Smooth muscle cell of the brain vasculature (primary cell): ENCODE measurements at regions not wholly inside any gene's neighbourhood (a gene's known extent, or its start where the extent isn't known, plus 50 kb on each side); places are given as distances from the start of the nearest gene placed in this dataset.

Experiments used
- DNase-seq: peaks from one replicate; pipeline ENCODE4 v3.0.0-alpha.2; 2012; ENCODE audit warnings: low read depth, low spot score

DNA sequence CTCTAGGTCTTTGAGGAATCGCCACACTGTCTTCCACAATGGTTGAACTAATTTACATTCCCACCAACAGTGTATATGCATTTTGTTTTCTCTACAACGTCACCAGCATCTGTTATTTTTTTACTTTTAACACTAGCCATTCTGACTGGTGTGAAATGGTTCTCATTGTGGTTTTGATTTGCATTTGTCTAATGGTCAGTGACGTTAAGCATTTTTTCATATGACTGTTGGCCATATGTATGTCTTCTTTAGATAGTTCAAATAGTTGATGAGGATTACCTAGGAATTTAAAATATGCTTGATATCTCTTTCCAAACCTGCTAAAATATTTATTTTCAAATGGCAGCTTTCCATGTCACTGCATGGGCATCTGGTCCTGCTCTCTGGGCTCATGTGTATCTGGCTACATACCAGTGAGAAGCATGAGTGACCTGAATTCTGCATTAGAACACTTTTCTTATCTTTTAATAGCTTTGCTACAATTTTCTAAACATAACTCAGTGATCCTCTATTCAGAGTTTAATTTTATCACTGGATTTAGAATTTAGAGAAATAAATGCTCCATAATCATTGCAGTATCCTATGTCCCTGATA lies 95.8 kb upstream of the ADAMTS16 start:
- no peak for DNase-seq

DNA sequence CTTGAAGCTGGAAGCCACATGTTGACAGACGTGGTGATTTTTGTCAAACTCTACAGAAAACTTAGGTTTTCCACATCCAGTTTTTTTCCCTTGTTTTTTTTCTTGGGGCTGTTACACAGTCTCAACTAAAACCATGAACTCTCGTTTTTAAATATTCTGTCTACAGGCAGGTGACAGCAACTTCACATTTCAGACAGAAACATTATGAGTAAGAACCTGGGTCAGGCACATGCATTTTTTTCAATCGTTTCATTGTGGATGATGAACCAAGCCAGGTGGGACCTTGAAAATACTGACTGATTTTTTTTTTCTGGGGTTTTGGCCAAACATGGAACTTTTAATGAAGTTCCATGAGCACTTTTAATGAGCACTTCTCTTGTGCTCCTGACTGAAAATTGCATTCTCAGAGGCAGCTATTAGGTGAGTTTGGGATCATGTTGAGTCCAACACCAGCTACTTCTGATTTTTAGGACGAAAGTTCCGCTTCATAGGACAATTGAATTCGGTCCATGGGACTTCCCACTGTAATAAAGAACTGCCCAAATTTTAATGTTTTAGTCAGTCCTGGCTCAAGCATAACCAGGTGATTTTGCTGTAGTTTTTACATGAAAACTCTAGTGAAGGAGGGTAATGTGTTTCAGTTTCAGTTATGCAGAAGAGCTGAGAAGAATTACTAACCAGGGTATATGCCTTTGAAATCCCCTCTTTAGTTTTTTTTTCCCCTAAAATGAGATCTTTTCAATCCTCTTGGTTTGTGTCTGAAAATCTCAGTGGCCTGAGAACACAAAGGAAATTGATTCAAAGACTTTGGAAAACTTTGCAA lies 93.2 kb upstream of the ADAMTS16 start:
- DNase-seq: no peak

DNA sequence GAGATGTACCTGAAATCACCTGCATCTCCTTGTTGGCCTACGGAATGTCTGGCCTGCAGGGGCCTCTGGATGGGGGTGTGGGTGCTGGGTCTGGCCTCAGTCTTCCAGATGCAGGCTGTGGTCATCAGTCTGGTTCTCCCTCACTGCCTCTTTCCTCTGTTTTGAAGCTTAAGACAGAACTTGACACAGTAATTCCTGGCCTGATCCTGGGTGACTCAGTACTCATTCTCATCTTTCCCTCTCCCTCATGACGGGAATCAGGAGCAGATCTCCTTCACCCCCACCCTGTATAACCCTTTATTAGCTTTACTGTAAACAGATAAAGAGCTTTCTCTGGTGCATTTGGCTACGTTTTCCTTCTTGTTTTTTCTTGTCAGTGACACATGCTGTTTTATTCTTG lies 89.3 kb upstream of the ADAMTS16 start:
- DNase-seq: no peak

DNA sequence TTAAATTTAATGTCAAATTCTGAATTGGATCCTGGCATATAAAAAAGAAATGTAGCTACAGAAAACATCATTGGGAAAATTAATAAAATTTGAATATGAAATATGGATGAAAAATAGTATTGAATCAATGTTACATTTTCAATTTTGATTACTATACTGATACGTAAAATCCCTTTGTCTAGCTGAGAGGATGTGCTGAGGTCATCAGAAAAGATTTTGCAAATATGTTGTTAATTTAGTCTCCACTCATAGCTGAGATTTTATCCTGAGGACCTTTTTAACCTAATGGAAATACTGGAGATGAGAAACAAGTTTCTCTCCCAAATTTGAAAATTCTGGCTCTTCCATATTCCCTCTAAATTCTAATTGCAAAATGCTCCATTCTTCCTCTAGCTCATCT lies 84.4 kb upstream of the ADAMTS16 start:
- DNase-seq: no peak

DNA sequence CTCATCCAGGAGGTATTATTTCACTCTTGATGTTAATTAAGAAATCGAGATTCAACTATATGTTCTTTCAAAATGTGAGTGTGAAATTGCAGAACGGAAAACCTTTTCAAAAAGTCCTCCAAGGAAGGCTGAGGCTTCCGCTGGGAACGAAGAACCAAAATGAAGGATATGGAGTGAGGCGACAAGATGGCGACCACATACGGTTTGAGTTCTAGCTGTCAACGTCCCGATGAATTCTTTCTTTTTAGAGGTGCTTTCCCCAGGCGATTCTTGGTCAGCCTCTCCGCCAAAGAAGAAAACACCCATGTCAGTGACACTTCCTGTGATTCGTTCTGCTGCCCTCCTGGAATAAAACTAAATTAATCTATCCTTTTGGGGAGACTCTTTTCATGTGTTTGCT lies 78.3 kb upstream of the ADAMTS16 start:
- no peak for DNase-seq

DNA sequence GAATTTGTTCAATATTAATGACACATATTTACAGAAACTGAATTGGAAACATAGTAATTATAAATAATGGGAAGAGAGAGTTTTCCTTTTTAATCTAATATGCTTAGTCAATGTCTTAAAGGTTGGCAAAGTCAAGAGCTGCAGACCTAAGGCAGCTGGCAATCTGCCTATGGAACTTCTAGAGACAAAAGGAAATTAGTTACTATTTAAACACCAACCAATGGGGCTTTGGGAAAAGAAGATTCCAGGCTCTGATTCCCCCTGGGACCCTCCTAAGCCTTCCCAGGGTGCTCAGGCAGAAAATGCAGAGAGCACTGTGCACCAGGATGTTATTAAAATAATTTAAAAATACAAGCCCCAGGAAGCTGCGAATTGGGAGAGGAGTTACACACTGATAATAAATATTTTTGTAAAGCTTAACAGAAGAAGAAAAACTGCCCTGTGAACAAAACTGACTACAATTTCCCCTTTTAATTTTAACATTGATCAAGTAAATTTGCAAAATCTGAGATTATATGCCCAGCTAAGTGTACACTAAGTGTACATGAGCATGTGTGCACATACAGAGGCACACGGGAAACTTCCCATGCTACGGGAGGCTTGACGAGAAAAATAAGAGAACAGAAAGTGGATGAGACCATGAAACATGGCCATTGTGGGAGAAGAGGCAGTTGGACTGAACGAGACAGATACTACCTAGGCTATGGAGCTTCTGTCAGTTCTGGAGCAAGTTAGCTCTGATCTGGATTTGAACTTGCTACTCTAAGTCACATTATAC lies 77.4 kb upstream of the ADAMTS16 start:
- DNase-seq: no peak

DNA sequence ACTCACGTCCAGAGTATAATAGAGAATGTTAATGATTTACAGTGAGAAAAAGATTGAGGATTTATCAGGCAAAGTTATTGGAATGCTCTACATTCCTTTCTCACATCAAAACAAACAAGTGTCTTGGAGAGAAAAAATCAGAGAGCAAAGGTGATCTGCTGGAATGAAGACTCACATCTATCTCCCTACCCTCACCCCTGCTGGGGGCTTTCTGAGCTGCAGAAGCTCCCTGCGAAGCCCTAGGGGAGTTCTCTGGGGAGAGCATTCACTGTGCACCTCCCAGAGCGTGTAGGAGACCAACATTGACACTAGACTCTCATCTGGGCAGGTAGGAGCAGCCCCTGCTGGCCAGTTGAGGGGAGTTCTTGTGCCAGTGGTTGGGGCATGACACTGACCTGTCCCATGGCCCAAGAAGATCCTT lies 76.6 kb upstream of the ADAMTS16 start:
- no peak for DNase-seq

DNA sequence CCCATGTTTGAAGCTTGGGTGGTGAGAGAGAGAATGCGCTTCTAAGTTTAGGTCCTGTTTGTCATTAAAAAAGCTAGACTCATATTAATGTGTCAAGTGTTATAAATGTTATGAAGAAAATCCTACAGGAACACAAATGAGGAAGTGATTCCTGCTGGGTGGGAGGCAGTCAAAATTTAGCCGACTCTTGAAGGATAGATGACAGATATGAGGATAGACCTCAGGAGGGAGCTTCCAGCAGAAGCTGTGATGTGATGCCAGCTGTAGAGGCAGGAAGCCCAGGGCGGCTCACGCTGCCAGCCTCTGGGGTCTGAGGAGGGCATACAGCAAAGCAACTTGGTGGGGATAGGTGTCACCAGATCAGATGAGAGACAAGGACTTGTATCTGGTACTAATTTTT lies 74.7 kb upstream of the ADAMTS16 start:
- no peak for DNase-seq

DNA sequence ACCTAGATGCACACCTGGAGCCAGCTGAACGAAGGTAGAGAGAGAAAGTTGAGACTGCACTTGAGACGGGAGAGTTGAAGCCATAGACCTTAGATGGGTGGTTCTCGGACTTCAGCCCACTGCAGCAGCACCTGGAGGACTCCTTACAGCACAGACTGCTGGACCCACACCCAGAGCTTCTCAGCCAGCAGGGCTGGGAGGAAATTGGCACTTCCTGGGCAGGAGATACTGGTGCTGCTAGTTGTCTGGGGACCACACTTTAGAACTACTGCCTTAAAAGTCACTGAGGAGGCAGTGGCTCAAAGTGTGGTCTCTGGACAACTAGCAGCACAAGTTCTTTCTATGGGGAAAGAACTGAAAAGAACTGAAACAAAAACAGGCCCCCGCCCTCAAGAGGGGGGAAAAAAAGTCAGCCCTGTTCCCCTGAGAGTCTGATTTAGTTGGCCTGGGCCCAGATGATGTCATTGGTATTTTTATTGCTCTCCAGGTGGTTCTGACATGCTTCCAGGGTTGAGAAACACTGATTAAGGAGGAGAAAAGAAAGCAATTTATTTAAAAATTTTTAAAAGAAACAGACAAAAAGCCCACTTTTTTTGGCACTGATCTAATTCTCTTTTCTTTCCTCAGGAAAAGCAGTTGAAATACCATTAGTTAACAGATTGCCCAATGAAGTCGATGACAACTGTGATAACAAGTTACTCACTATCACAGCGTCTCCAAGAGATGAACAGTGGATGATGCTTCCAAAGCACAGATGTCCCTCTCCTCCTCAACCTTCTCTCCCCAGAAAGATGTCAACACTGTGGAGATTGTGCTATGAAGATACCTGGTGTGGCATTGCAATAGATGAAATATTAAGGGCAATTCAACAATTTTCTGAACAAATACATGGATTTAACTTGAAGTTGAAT lies 73.6 kb upstream of the ADAMTS16 start:
- no peak for DNase-seq

DNA sequence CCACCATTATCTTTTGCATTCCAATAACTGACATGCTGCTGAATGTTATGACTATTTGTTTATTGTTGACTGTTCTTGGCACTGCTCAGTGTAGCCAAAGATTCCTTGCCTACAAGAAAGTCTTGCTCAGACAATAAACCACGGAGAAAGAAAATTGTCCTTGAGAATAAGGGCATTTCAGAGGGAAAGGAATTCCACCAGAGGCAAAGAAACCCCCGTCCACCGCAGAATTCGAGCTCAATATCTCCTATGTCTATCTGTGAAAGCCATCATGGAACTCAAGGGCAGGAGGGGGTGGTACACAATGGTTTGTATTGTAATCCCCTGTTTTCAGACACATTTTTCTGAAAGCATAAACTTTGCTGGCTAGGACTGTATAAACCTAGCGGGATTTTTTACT lies 70.3 kb upstream of the ADAMTS16 start:
- no peak for DNase-seq

DNA sequence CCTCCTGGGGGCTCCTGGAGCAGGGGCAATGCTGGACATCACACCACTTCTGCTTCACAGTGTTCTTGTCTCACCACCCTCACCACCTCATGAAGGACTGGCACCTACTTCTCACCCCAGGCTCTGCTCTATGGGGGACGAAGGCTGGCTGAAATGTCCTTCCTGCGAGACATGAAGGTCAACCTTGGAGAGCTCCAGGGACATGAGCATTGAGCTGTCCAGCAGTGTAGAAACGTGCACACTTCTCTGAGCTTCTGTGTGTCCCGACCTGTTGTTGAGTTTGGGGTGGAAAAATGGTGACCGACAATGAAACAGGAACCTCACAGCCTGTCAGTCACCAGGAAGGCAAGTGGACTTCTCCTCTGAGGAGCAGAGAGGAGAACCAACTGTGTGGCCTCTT lies 68.6 kb upstream of the ADAMTS16 start:
- DNase-seq: no peak

DNA sequence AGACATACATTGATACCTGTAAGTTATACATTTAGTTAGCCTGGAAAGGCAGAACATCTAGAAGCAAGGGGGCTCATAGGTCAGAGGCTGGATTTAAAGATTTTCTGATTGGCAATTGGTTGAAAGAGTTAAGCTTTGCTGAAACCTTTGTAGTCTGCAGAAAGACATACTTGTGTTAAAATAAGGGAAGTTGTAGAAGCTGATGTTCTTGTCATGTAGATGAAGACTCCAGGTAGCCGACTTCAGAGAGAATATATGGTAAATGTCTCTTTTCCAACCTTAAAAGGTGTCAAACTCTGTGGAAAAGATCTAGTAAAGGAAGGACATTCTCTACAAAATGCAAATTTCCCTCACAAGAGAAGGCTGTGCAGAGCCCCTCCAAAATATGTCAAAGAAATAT lies 62.9 kb upstream of the ADAMTS16 start:
- no peak for DNase-seq

DNA sequence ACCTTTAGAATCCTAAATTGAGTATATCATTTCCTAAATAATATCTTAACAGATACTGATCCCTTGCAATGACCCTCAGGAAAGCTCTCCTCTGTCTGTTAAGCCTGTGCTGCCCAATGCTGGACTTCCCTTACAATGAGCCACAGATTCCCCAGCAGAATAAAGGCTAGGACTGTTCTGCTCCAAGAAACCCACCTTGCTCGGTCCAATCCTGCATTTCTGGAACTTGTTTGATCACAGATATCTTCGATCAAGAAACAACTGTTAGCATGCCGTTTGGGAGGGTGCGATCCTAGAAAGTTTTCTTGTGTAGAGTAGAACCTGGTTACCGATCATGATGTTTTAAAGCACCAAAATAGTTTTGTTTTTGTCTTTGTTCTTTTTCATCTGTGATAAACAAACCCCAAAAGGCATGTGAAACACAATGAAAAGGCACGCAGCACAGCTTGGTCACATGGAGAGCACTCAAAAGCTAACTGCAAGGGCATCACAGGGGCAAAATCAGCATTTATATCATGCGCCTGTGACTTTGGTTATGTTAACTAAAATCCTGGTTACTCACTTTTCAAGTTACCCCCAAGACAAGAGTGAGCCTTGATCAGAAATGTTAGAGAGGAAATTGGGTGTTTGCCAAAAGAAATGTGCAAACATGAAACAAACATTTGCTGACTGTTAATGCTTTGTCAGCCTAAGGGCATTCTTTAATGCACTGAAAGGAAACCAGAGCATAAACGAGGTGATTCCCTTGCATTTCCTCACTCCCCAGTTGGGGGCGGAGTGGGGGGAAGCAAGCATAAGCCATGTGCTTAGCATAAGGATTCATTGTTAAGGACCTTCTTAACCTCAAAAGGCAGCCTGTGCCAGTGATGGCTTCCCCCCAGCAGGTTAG lies 61.9 kb upstream of the ADAMTS16 start:
- no peak for DNase-seq

DNA sequence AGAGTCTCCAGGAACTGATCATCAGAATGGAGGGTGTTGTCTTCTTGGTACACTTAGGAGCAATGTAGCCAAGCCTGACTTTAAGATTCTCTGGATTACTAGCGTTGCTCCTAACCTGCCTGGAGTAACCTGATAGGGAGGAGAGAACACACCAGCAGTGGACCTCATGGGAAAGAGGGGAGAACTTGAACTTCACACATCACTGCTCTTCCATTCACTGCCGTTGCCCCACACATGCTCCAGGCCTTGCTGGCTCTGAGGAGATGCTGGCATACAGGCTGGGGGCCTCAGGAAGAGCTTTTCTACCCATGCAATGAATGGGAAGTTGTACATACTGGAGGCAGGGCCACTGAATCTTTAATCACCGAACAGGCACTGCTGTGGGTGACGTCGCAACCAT lies 60.3 kb upstream of the ADAMTS16 start:
- no peak for DNase-seq

DNA sequence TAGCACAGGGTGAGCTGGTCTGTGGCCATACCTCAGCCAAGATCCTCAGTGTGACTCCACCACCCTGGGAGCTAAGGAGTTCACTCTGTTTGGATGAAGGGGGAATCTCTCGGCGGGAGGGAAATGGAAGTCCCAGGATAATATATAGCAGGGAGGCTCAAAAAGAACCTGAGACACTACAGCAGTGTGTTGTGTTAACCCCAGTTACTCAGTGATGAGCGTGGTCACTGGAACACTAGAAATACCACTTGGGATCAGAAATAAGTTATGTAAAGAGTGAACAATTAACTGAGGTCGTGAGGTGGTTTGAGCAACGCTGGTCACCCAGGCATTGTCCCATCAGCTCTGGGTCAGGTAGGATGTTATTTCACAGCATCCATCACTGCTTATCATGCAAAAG lies 59.3 kb upstream of the ADAMTS16 start:
- no peak for DNase-seq

DNA sequence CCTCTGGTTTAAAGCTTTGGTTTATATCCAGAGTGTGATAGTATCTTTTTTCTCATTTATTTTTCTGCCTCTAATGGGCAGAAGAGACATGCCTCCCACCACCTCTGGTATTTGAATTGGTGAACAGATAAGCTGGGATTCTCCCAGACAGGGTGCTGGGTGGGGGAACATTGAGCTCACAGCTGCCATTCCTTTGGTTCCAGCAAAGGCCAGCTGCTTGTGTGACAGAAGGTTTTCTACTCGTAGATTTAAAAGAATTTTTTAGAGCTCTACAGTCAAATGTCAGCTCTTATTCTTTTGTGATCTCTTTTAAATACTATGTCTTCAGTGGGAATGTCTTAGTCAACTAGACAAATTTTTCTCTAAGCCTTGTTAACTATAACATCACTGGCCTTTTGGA lies 54.7 kb upstream of the ADAMTS16 start:
- DNase-seq: no peak

DNA sequence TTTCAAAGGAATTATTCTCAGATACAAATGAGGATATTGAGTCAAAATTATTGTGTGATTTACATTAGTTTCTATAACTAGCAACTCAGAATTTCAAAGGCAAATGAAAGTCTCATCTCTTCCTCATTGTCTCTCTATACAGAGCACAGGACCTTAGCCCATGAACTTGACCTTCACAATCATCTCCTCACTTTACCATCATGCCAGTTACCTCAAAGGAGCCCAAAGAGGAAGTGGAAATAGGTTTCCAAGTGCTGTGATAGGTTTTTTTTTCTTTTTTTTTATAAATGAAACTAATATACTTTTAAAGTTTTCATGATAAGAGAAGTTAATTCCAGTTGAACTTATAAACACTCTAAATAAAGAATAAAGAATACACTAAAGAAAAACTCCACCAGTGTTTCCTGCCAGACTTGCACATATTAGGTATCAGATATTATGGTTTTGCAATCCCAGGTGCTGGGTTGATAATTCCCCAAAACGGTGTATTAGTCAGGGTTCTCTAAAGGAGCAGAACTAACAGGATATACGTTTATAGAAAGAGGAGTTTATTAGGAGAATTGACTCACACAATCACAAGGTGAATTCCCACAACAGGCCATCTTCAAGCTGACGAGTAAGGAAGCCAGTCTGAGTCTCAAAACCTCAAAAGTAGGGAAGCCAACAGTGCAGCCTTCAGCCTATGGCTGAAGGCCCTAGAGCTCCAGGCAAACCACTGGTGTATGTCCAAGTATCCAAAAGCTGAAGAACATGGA lies 50.1 kb upstream of the ADAMTS16 start:
- DNase-seq: no peak
